Endothelial cell (in vitro differentiated cells): ENCODE measurements at regions not wholly inside any gene's neighbourhood (a gene's known extent, or its start where the extent isn't known, plus 50 kb on each side); places are given as distances from the start of the nearest gene placed in this dataset.

Experiments used
- DNase-seq: peaks from one replicate; pipeline ENCODE4 v3.0.0; 2021; ENCODE audit warnings: low spot score
- H3K27ac Mint-ChIP-seq: one replicate; pipeline ENCODE4 v1.8.0; 2021; ENCODE audit warnings: mixed read lengths, inconsistent platforms; ENCODE audit not compliant: unreplicated experiment
- H3K27me3 Mint-ChIP-seq: one replicate; pipeline ENCODE4 v1.8.0; 2021; ENCODE audit warnings: mild to moderate bottlenecking, moderate library complexity, mixed read lengths, inconsistent platforms; ENCODE audit not compliant: unreplicated experiment
- H3K36me3 Mint-ChIP-seq: one replicate; pipeline ENCODE4 v1.8.0; 2021; ENCODE audit warnings: mild to moderate bottlenecking, low read depth, mixed read lengths, inconsistent platforms; ENCODE audit not compliant: unreplicated experiment
- H3K4me1 Mint-ChIP-seq: one replicate; pipeline ENCODE4 v1.8.0; 2021; ENCODE audit warnings: mild to moderate bottlenecking, mixed read lengths, inconsistent platforms; ENCODE audit not compliant: unreplicated experiment
- H3K4me3 Mint-ChIP-seq: one replicate; pipeline ENCODE4 v1.8.0; 2021; ENCODE audit warnings: mild to moderate bottlenecking, mixed read lengths, inconsistent platforms; ENCODE audit not compliant: unreplicated experiment
- H3K9me3 Mint-ChIP-seq: one replicate; pipeline ENCODE4 v1.8.0; 2021; ENCODE audit warnings: mixed read lengths, inconsistent platforms; ENCODE audit not compliant: unreplicated experiment
- CTCF ChIP-seq: fragments of 200-600 bp; sonication (generic); IDR thresholded peaks from one replicate; pipeline ENCODE4 v1.5.0; 2021; ENCODE audit warnings: antibody characterized with exemption; ENCODE audit not compliant: unreplicated experiment

GRCh38 chr7:21071561-21072501 lies 285.1 kb upstream of the SP8 start:
- no peaks in the 10 kb centered on the region for H3K4me1 Mint-ChIP-seq
- no peak overlapping the region for H3K4me3 Mint-ChIP-seq
- no peaks in the 10 kb centered on the region for H3K9me3 Mint-ChIP-seq
- H3K27ac Mint-ChIP-seq: no peak overlapping the region
- no peaks in the 10 kb centered on the region for H3K36me3 Mint-ChIP-seq
- H3K27me3 Mint-ChIP-seq: no peaks in the 10 kb centered on the region
- no peak for TF ChIP-seq CTCF
- DNase-seq: no peak

DNA sequence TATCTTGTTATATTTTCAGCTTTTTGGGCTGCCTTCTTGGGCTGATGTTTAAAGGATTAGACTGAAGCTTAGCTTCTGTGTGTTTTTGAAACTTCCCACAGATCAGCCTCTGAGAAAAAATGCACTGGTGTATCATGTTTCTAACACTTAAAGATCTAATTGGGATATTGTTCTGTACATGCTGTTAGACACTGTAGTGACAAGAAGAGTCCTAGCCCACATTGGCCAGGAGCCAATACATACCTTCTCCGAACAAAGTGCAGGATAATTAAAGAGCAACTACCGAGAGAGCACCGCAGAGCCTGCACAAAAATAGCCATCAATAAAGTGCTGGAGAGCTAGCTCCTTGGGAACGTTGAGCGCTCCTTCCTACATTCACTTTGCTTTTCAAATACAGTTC lies 289.4 kb upstream of the SP8 start:
- no peaks in the 10 kb centered on the region for H3K27me3 Mint-ChIP-seq
- H3K27ac Mint-ChIP-seq: no peak overlapping the region
- H3K4me1 Mint-ChIP-seq: no peaks in the 10 kb centered on the region
- H3K36me3 Mint-ChIP-seq: no peaks in the 10 kb centered on the region
- DNase-seq: no peak
- no peak overlapping the region for H3K4me3 Mint-ChIP-seq
- no peaks in the 10 kb centered on the region for H3K9me3 Mint-ChIP-seq
- TF ChIP-seq CTCF: no peak

DNA sequence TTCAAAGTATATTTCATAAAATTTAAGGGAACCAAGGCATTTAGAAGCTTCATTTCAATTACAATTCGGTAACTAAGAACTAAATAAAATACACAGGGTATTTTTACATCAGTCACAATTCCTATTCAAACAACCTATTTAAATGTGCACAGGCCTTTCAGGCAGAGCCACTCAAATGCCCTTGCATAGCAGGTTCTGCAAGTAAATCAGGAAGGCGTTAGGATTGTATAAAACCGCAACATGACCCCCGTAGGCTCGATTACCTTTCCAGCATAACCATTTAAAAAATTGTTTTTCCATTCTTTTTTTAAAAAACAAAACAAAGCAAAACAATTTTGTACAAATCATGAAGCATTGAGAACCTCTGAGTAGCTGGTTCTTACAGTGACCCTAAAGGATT lies 289.9 kb upstream of the SP8 start:
- no peaks in the 10 kb centered on the region for H3K27me3 Mint-ChIP-seq
- no peaks in the 10 kb centered on the region for H3K36me3 Mint-ChIP-seq
- no peak overlapping the region for H3K27ac Mint-ChIP-seq
- H3K4me3 Mint-ChIP-seq: no peak overlapping the region
- no peak for DNase-seq
- no peaks in the 10 kb centered on the region for H3K4me1 Mint-ChIP-seq
- H3K9me3 Mint-ChIP-seq: no peaks in the 10 kb centered on the region
- TF ChIP-seq CTCF: no peak

GRCh38 chr7:21077602-21078001 lies 290.9 kb upstream of the SP8 start:
- no peaks in the 10 kb centered on the region for H3K36me3 Mint-ChIP-seq
- H3K4me1 Mint-ChIP-seq: no peaks in the 10 kb centered on the region
- no peak for TF ChIP-seq CTCF
- no peak overlapping the region for H3K27ac Mint-ChIP-seq
- H3K9me3 Mint-ChIP-seq: no peaks in the 10 kb centered on the region
- no peak for DNase-seq
- H3K4me3 Mint-ChIP-seq: no peak overlapping the region
- no peaks in the 10 kb centered on the region for H3K27me3 Mint-ChIP-seq

GRCh38 chr7:21084286-21084685 lies 297.6 kb upstream of the SP8 start:
- Mint-ChIP-seq H3K36me3 (no peaks in the 10 kb centered on the region), H3K9me3 (no peaks in the 10 kb centered on the region), H3K27me3 (no peaks in the 10 kb centered on the region), H3K4me3 (no peak overlapping the region), H3K27ac (no peak overlapping the region), H3K4me1 (no peaks in the 10 kb centered on the region)
- DNase-seq: no peak
- no peak for TF ChIP-seq CTCF
